ENCODE measurements at regions not wholly inside any gene's neighbourhood (a gene's known extent, or its start where the extent isn't known, plus 50 kb on each side); places are given as distances from the start of the nearest gene placed in this dataset.

GRCh38 chr12:119245904-119246494 is 67.3 kb downstream of the HSPB8 start:
- DNase-seq: no peak

- no peak for DNase-seq
Observed at GRCh38 chr12:119247007-119247719, 68.4 kb downstream of the HSPB8 start.

GRCh38 chr12:119247720-119248043 is 69.0 kb downstream of the HSPB8 start:
- no peak for DNase-seq

- no peak for DNase-seq
Observed at GRCh38 chr12:119249383-119250155, 70.8 kb downstream of the HSPB8 start.

- no peak for DNase-seq
Observed at GRCh38 chr12:119255314-119255713, 76.6 kb downstream of the HSPB8 start.

- peak; percentile 26 for DNase-seq
Observed at GRCh38 chr12:119258149-119258548, 76.4 kb upstream of the CCDC60 start.

GRCh38 chr12:119258556-119258955 is 76.0 kb upstream of the CCDC60 start:
- DNase-seq: no peak

GRCh38 chr12:119259484-119259883 is 75.0 kb upstream of the CCDC60 start:
- no peak for DNase-seq

- no peak for DNase-seq
Observed at GRCh38 chr12:119262388-119262787, 72.1 kb upstream of the CCDC60 start.

- no peak for DNase-seq
Observed at GRCh38 chr12:119263466-119263865, 71.1 kb upstream of the CCDC60 start.

GRCh38 chr12:119266963-119267362 is 67.6 kb upstream of the CCDC60 start:
- no peak for DNase-seq

GRCh38 chr12:119274636-119275065 is 59.9 kb upstream of the CCDC60 start:
- no peak for DNase-seq

- DNase-seq: no peak
Observed at GRCh38 chr12:119283310-119283709, 51.2 kb upstream of the CCDC60 start.

Data from renal pelvis (tissue), 1 donor.